ENCODE measurements at regions not wholly inside any gene's neighbourhood (a gene's known extent, or its start where the extent isn't known, plus 50 kb on each side); places are given as distances from the start of the nearest gene placed in this dataset.

DNA sequence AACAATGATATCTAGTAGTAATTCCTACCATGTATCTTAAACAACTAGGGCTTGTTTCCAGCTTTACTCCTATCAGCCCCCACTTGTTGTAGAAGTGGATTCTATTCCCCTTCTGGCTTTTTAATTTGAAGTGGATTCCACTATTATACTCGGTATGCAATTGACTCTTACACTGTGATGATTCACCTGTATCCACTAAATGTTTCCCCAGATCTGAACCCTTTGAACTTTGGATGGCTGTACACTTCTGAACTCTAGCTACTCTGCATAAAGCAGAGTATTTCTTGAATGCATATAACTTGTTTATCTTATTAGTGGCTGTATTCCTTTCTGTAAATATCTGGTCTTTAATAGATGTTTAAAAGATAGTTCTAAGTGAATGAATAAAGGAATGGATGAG, 538.4 kb upstream of the NRSN1 start:
- TF ChIP-seq, protein P1, sequence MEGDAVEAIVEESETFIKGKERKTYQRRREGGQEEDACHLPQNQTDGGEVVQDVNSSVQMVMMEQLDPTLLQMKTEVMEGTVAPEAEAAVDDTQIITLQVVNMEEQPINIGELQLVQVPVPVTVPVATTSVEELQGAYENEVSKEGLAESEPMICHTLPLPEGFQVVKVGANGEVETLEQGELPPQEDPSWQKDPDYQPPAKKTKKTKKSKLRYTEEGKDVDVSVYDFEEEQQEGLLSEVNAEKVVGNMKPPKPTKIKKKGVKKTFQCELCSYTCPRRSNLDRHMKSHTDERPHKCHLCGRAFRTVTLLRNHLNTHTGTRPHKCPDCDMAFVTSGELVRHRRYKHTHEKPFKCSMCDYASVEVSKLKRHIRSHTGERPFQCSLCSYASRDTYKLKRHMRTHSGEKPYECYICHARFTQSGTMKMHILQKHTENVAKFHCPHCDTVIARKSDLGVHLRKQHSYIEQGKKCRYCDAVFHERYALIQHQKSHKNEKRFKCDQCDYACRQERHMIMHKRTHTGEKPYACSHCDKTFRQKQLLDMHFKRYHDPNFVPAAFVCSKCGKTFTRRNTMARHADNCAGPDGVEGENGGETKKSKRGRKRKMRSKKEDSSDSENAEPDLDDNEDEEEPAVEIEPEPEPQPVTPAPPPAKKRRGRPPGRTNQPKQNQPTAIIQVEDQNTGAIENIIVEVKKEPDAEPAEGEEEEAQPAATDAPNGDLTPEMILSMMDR (IDR thresholded peaks at IDR 0.05), result no peak
- TF ChIP-seq POLR2A (IDR thresholded peaks at IDR 0.05), result no peak
